NCI-H1436 treated with DMSO at 0.1 percent for 48 hours (cell line): ENCODE measurements at regions not wholly inside any gene's neighbourhood (a gene's known extent, or its start where the extent isn't known, plus 50 kb on each side); places are given as distances from the start of the nearest gene placed in this dataset.
"Not testable (repeated sequence)": the region's sequence is repeated elsewhere in the genome, so short reads cannot be mapped to it uniquely, and the experiment has no call there.

ENCODE experiments used
- DNase-seq: peaks from one replicate; lab custom pipeline; 2025; lab: John Stamatoyannopoulos, UW

DNA sequence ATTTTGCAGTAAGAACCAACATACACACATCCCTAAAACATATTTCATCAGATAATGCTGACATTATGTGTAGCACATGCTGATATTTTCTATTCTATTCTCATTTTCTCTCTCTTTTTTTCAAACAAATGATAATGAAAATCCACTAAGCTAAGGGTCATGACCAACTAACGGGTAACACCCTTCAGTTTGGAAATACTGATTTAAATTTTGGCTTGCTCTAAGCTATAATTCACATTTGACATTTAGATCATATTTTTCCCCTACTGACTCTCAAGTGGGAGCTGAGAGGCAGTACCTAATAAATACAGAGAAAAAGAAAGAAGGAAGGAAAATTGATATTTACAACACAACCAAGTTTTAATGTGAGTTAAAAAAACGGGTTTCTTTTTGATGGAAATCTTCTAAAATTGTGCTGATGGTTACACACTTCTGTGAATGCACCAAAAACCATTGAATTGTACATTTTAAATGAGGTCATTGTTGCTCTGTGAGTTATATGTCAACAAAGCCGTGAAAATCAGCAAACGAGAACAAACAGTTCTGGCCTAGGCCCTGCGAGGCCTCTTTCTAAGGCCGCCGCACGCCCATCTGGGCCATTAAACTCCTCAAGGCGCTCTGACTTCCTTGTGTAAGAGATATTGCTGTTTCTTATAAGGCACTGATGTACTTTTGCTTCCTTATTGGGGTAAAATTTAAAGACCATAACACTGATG, 124.2 kb downstream of the GALR1 start:
- DNase-seq: no peak

DNA sequence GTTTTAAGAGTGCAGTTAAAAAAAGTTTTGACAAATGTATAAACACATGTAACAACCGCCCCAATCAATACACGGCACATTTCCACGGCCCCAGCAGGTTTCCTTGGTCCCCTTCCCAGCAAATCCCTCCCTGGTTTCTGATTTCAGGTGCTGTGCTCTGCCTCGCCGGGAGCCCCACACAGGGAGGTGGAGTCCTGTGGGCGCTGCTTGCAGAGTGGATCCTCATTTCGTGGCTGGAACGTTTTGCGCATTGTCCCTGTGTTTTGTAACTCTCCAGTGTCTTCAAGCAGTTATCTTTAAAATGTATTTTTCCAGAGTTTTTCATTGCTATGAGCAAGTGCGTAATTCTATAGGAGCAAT, 124.8 kb downstream of the GALR1 start:
- DNase-seq: no peak

DNA sequence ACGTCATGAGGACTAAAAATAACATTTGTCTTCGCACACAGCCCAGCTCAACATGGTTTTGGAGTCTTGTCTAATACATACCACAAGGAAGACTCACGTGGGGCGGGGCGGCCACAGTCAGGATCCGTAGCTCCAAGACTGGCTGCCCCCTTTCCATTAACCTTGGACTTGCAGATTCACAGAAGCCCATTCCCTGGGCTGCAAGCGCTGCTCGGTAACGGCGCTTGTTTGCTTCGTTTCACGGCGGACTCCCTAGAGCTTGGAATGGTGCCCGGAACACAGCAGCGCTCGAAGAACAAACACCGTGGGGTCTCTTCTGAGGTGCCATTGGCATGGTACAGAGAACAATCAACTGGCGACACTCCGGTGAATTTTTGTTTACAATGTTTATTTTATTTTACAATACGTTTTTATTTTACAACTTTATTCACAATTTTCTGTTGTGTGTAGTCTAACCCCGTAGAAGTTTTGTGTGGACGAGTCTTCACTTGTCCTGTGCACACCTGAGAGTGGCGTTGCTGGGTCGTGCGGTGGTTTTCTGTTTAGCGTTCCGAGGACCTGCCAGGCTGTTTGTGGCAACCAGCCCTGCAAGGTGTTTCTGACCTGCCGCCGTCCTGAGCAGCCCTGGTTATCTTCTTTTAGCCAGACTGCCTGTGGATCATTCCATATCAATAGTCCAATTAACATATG, 126.5 kb downstream of the GALR1 start:
- DNase-seq: no peak

DNA sequence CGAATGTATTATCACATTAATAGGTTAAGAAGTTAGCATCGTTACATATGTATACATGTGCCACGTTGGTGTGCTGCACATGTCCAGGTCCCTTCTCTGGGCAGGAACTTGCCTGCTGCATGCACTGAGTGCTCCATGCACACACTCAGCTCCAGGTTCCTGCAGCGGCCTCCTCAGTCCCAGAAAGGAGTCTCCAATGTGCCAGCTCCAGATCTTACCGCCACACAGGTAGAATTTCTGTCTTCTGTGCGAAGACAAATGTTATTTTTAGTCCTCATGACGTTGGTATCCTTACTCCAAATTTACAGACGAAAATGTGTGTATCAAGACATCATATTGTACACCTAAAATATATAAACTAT, 127.1 kb downstream of the GALR1 start:
- DNase-seq: no peak

DNA sequence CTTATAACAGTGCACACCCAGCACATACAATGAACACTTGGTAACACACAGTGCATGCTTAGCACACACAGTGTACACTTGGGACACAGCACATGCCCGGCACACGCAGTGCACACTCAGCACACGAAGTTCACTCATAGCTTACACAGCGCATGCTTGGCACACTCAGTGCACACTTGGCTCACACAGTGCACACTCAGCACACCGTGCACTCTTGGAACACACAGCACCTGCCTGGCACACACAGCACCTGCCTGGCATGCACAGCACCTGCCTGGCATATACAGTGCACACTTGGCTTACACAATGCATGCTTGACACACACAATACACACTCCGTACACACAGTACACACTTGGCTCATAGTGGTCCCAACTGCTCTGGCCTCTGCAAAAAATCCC, 128.2 kb downstream of the GALR1 start:
- no peak for DNase-seq

DNA sequence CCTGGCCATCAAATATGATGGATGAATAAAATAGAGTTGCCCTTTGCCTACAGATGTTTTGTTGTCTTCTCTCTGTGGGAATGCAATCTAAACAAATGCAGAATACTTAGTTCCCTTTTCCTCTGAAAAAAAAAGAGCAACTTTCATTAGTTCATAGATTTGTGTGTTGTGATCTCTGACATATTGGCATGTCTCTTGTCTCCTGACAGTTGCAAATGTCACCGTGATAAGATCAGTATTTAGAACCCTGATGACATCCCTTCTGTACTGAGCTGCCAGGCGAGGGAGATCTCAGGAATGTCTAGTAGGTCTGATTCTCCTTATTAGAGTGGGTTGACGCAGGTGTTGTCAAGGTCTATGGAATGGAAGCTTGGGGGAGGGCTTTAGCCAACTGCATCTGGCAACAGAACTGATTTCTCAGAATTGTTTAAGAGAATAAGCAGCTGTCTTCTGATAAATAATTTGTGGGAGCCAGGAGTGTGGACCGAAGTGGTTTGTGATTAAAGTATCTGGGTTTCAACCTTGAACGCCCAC, 130.4 kb downstream of the GALR1 start:
- DNase-seq: no peak

DNA sequence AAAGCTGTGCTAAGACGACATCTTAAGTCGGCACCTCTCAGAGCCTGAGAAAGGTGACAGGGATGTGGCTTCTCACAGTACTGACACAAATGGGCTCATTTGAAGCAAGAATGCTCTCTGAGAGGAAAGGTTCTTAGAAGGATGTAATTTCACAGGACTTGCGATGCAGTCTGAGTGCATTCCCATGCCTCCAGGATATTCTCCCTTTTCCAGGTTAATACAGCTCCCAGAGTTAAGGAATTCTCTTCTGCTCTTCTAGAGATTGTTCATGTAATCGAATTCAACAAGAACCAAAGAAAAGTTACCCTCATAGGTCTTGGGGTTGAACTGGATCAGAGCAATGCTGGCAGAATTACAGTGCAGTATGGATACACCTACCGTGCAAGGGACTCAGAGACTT, 131.0 kb downstream of the GALR1 start:
- DNase-seq: no peak

DNA sequence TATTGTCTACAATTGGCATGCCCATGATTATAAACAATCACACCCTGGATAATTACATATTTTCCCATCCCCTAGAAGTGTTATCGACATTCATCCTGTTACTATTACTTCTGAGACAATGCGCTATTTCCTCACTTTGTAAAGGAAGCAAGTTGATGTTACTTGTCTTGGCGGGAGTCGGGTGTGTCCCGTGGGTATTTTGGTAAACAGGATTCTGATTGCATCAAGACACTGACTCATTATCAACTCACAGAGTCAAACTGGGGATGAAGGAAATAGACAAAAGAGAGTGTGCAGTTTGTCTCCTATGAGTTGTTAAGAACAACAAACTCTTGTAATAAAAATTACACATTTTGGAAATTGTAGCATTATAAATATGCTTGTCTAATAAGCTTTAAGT, 142.7 kb downstream of the GALR1 start:
- DNase-seq: no peak

DNA sequence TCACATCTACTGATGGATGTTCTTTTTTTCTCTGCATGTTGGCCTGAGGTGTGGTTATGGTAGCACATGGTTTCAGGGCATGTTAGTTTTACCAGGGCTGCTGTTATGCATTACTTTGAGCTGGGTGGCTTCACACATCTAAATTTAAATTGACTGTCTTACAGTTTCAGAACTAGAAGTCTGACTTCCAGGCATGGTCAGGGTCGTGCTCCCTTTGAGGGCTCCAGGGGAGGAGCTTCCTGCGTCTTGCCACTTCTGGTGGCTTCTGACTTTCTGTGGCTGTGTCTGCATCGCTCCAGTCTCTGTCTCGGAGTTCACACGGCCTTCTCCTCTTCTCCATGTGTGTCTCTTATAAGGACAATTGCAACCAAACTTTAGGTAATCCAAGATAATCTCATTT, 143.9 kb downstream of the GALR1 start:
- no peak for DNase-seq

DNA sequence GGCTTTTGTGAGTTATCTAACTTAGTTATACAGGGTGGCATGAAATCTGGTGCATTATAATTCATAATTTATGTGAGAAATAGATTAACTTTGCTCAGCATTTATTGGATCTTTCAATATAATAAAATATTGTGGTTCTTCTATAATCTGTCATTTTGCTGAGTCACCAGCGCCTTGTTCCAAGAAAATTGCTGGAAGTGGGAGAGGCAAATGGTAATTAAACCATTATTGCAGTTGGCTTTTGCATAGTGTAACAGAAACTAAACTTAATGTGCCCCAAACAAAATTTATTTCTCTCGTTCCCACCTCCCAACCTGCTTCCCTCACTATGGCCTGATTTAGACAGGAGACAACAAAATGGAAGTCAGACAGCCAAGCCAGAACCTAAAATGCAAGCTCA, 146.3 kb downstream of the GALR1 start:
- no peak for DNase-seq

DNA sequence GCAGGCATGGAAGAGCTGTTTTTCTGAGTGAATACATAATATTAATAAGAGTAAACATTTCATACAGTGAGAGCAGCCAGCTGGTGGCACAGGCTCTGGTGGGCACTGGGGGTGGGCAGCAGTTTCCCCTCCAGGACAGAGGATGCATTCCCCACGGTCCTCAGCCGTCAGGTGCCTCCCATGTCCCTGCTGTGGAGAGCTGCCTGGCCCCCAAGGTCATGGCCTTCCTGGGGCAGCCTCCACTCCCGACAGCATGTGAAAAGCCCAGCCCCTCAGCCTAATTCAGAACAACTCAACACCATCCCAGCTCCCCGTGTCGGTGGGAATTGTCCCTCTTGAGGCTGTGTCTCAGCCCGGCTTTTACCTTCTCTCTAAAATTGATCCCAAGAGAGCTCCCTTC, 147.4 kb downstream of the GALR1 start:
- DNase-seq: no peak

DNA sequence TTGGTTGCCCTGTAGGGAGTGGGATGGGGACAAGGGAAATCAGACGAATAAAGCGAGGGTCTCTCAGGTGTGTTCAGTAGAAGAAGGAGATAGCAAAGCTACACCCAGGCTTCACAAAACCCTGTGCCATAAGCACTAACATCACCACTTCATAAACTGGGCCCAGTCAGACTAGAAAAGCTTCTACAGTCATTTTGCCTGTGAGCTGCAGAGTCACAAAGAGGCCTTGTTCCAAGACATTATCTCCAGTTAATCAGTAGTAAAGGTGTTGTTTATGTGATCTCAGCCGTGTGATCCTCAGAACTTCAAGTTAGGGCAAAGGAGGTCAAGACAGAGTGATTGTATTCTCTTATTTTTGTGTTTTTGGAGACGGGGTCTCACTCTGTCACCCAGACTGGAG, 148.0 kb downstream of the GALR1 start:
- no peak for DNase-seq

DNA sequence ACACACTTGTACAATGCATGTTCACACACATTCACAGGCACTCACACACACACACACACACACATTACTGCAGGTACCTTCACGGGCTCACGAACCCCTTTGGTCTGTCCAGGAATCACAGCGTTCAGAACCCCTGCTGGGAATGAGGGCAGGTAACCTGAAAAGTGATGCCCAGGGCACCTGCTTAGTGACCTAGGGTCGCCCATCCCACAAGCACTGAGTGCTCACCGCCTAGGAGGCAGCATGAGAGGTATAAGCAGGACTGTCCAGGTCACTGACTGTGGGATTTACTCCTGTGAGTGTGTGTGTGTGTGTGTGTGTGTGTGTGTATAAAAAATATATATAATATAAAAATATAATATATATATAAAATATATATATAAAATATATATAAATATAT, 150.9 kb downstream of the GALR1 start:
- no peak for DNase-seq

DNA sequence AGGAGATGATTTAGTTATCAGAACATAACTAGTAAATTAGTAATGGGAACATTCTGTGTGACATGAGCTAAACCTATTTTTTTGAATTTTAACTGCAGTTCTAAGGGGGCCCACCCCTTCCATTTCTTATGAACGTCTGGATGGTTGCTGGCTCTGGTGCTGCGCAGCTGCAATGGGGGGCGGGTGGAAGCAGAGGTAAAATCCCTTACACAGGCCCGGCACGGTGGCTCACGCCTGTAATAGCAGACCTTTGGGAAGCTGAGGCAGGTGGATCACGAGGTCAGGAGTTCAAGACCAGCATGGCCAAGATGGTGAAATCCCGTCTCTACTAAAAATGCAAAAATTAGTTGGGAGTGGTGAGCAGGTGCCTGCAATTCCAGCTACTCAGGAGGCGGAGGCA, 151.5 kb downstream of the GALR1 start:
- DNase-seq: no peak

DNA sequence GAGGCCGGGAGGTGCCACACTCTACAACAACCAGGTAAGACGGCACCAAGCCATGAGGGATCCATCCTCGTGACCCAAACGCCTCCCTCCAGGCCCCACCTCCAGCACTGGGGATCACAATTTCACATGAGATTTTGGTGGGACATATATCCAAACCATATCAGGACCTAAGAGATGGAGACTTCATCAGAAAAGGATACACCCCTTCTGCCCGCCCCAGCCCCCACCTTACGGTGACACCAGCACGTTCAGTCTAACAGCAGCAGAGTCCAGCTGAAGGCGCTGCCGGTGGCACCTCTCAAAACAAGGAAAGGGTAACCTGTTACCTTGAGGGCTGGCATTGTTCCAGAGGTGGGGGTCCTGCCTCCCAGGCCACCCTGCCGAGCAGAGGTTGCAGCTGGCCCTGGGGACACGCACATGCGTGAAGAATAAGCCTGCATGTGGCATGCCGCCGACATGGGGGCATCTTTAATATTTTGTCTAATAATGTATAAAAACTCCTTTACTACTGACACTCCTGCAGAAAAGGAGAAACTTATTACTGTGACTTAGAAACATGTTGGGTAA, 154.4 kb downstream of the GALR1 start:
- no peak for DNase-seq

DNA sequence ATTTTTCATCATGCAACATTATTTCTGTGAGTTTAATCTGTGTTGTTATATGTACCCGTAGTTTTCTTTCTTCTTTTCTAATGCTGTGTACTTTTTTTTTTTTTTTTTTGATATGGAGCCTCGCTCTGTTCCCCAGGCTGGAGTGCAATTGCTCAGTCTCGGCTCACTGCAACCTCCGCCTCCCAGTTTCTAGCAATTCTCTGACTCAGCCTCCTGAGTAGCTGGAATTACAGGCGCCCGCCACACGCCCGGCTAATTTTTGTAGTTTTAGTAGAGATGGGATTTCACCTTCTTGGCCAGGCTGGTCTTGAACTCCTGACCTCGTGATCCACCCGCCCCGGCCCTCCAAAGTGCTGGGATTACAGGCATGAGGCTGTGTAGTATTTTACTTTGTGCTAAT, 155.4 kb downstream of the GALR1 start:
- DNase-seq: no peak

DNA sequence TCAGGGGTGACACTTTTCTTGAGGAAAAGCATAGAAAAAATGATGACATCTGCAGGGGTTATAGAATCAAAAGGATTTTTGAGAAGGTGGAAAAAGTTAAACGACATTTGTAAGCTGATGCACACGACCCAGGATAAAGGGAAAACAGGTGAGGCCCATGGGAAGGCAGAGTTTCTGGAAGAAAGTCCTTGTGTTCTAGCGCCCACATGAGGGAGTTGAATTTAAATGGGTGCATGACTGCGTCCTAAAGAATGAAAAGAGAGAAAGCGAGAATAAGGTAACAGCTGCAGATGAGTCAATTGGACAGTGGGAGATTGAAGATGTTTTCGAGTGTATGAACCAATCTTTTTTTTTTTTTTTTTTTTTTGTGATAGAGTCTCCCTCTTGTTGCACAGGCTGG, 158.1 kb downstream of the GALR1 start:
- DNase-seq: no peak

DNA sequence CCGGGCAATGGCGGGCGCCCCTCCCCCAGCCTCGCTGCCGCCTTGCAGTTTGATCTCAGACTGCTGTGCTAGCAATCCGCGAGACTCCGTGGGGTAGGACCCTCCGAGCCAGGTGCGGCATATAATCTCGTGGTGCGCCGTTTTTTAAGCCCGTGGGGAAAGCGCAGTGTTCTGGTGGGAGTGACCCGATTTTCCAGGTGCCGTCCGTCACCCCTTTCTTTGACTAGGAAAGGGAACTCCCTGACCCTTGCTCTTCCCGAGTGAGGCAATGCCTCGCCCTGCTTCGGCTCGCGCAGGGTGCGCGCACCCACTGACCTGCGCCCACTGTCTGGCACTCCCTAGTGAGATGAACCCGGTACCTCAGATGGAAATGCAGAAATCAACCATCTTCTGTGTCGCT, 171.9 kb downstream of the GALR1 start:
- not testable (repeated sequence) for DNase-seq

DNA sequence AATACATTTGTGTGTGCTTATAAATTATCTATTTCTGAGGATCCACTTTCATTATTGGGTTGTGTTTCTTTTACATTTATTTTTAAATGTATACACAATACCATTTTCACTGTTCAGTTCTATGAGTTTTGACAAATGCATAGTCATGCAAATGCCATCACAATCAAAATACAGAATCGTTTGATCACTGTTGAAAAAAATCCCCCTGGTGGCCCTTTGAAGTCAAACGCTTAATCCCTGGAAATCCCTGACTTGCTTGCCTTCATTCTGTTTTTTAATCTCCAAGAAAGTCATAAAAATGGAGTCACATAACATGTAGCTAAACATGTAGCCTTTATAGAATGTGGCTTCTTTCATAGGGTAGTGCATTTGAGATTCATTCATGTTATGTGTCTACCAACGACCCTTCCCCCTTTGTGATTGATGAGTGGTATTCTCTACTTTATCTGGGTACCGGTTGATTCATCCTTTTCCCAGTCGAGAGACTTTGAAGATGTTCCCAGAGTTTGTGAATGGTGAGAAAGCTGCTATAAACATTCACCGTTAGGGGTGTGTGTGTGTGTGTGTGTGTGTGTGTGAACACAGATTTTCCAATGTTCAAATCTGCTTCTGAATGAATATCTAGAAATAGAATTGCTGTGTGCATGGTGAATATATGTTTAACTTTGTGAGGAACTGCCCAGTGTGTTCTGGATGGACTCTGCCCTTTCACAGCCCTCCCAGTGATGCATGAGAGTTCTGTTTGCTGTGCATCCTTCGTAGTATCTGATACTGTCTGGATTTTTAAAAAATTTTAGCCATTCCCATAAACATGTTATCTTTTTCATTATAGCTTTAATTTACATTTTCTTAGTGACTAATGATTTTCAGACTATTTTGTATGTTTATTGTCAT, 173.6 kb downstream of the GALR1 start:
- DNase-seq: no peak

DNA sequence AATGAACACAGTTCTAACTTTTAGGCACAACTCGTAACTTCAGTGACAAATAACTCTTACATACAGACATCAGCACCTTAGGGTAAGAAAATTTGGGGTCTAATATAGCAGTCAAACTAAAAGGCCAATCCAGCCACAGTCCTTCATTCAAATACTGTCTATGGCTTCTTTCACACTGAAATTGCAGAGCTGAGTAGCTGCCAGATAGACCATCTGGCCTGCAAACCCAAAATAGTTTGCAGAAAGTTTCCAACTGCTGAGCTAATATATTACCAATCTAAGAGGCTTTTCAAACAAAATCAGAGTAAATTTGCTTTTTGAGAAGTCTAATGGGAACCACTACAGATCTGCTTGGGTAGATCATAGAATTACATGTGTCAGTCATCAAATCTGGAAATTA, 183.4 kb downstream of the GALR1 start:
- DNase-seq: no peak

DNA sequence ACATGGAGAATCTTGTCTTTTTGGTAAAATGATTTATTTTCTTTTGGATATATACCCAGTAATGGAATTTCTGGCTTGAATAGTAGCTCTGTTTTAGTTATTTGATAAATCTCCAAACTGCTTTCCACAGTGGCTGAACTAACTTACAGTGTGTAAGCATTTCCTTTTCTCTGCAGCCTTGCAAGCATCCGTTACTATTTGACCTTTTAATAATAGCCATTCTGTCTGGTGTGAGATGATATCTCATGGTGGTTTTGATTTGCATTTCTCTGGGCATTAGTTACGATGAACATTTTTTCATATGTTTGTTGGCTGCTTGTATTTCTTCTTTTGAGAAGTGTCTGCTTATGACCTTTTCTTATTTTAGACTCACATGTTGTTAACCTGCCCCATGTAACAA, 190.2 kb downstream of the GALR1 start:
- DNase-seq: no peak

DNA sequence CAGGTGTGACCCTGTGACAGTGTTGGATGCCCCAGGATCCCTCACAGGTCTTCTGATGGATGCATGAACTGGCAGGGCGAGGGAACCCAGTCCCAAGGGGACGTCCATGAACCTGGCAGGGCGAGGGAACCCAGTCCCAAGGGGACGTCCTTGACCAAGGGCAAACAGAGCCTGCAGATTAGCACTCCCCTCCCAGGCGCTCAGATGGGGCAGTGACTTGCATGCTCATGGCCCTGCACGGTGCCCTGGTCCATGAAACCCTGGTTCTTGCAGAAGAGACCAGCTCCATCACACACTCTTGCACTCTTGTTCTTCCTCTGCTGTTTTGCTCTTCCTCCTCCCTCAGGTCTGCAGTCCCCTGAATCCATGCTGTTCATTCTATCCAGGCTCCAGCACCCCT, 192.7 kb downstream of the GALR1 start:
- DNase-seq: no peak

DNA sequence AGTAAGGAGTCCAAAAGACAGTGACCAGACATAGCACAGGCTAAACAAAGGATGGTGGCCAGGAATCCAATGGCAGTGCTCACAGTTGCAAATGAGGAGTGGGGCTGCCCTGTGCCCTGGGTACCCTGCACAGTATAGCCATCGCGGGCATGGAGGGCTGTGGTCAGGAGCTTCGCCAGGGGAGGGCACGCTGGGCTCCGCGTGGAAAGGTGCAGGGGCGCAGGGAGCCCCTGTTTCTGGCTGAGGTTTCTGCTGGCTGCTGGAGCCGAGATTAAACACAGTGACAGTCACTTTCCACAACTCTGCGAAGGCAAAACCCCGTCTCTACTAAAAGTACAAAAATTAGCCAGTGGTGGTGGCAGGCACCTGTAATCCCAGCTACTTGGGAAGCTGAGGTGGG, 194.7 kb downstream of the GALR1 start:
- DNase-seq: no peak
